ENCODE measurements at regions not wholly inside any gene's neighbourhood (a gene's known extent, or its start where the extent isn't known, plus 50 kb on each side); places are given as distances from the start of the nearest gene placed in this dataset.
A peak's percentile ranks its signal among the peaks of the same experiment; 100 is the strongest.
"Not testable (repeated sequence)": the region's sequence is repeated elsewhere in the genome, so short reads cannot be mapped to it uniquely, and the experiment has no call there.

DNA sequence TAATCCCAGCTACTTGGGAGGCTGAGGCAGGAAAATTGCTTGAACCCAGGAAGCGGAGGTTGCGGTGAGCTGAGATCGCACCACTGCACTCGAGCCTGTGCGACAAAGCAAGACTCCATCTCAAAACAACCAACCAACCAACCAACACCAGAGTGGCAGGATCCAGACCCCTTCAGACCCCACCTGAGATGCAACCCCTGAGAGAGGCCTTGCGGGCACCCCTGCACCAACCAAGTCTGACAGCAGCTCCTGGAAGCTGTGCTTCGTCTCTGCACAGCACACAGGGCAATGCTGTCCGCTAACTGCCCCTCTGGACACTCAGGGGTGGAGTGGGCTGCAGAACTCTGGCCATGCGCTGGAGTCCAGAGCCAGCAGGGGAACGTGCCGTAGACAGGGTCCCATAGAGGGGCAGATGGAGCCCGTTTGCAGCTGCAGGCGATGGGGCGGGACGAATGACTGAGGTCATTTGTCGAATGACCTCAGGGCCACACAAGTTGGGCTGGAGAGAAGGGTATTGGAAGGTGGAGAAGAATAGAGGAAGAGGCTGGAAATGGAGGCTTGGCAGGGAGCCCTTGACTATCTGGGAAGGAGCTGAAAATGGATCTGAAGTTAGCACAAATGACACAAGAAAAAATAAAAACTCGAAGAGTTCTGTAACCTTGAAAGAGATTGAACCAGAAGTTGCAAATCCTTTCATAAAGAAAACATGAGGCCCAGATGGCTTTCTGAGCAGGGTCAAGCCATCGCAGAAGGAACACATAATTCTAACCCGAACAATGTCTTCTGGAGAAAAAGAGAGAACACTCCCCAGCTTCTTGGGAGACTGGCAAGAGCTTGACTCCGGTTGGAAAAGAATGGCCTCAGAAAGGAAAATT lies 199.7 kb downstream of the CTTN start:
- TF ChIP-seq, protein P1, sequence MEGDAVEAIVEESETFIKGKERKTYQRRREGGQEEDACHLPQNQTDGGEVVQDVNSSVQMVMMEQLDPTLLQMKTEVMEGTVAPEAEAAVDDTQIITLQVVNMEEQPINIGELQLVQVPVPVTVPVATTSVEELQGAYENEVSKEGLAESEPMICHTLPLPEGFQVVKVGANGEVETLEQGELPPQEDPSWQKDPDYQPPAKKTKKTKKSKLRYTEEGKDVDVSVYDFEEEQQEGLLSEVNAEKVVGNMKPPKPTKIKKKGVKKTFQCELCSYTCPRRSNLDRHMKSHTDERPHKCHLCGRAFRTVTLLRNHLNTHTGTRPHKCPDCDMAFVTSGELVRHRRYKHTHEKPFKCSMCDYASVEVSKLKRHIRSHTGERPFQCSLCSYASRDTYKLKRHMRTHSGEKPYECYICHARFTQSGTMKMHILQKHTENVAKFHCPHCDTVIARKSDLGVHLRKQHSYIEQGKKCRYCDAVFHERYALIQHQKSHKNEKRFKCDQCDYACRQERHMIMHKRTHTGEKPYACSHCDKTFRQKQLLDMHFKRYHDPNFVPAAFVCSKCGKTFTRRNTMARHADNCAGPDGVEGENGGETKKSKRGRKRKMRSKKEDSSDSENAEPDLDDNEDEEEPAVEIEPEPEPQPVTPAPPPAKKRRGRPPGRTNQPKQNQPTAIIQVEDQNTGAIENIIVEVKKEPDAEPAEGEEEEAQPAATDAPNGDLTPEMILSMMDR (IDR thresholded peaks at IDR 0.05) = no peak
- DNase-seq (peak in 1 of 3 donors; percentile 25), ATAC-seq (no peak)
- H3K4me1 ChIP-seq (ENCODE audit: low read depth) = peaks cover 4% of the 10 kb centered on the region
- no peaks in the 10 kb centered on the region for H3K36me3 ChIP-seq (ENCODE audit: low read depth)
- no peaks in the 10 kb centered on the region for H3K9me3 ChIP-seq
- intact Hi-C loops (cut with DNase I, micrococcal nuclease) = no loop called here
- no peak overlapping the region for H3K4me3 ChIP-seq

DNA sequence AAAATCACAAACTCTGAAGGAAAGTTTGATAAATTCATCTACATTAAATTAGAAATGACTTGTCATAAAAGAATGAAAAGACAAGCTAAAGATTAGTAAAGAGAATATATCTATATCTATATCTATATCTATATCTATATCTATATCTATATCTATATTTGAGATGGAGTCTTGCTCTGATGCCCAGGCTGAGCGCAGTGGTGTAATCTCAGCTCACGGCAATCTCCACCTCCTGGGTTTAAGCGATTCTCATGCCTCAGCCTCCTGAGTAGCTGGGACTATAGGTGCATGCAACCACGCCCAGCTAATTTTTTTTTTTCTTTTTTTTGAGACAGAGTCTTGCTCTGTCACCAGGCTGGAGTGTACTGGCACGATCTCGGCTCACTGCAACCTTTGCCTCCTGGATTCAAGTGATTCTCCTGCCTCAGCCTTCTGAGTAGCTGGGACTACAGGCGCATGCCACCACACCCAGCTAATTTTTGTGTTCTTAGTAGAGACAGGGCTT lies 202.6 kb downstream of the CTTN start:
- DNase-seq (peak in 1 of 3 donors; percentile 7), ATAC-seq (peak; percentile 38)
- H3K36me3 ChIP-seq (ENCODE audit: low read depth); H3K4me3 ChIP-seq; H3K4me1 ChIP-seq (ENCODE audit: low read depth); H3K9me3 ChIP-seq; intact Hi-C loops (cut with DNase I, micrococcal nuclease): not testable (repeated sequence)

DNA sequence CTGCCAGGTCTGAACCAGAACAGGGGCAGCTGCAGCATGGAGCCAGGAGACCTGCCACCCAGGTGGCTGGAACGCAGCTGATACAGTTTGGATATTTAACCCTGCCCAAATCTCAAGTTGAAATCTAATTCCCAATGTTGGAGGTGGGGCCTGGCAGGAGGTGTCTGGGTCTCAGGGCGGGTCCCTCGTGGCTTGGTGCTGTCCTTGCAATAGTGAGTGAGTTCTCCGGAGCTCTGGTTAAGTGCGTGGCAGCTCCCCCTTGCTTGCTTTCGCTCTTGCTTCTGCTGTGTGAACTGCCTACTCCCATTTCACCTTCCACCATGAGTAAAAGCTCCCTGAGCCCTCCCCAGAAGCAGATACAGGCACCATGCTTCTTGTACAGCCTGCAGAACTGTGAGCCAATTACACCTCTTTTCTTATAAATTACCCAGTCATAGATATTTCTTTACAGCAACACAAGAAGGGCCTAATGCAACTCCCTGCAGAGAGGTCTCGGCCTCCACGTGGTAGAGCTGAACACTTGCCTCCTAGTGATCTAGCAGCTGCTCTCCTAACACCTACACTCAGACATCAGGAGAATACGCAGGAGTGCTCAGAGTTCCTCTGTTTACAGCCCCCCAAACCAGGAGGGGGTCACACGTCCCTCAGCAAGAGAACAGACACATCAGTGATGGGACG lies 203.7 kb downstream of the CTTN start:
- no peak for ATAC-seq

DNA sequence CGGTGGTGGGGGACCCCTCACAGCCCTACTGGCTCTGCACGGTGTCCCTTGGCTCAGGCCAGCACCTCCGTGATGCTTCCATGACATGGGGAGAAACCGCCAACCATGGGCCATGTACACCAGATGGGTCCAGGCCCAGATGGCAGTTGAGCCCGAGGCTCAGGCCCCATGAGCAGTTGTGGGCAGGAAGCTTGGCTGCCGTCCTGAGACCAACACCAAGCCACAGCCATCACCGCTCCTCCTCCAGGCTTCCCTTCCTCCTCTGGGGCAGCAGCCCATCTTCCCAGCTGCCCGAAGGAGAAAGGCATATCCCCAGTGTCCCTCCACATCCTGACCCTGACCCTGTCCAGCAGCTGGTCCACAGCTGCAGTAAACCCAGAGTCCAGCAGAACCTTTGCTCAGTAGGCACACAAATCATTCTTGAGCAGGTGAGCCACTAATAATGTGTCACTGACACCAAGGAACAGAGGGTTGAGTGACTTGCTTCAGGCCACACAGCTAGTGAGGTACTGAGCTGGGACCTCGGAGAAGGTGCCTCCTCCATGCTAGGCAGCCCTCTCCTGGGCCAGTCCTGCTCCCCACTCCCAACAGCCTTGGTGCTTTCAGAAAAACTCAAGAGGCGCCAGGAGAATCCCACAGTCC lies 204.9 kb downstream of the CTTN start:
- TF ChIP-seq, protein P1 (IDR thresholded peaks at IDR 0.05) = no peak
- DNase-seq (peak in 1 of 3 donors; percentile 37), ATAC-seq (no peak)
- Histone ChIP-seq H3K4me1 (ENCODE audit: low read depth) (peaks cover 4% of the 10 kb centered on the region), H3K36me3 (ENCODE audit: low read depth) (no peaks in the 10 kb centered on the region), H3K4me3 (no peak overlapping the region), H3K9me3 (no peaks in the 10 kb centered on the region)
- intact Hi-C loops (cut with DNase I, micrococcal nuclease) = no loop called here

More for the DNA sequence above, 203.7 kb downstream of the CTTN start:
- Histone ChIP-seq H3K36me3 (ENCODE audit: low read depth) (no peaks in the 10 kb centered on the region), H3K9me3 (no peaks in the 10 kb centered on the region), H3K4me1 (ENCODE audit: low read depth) (peaks cover 4% of the 10 kb centered on the region), H3K4me3 (no peak overlapping the region)
- peak in 1 of 3 donors; percentile 9 for DNase-seq
- intact Hi-C loops (cut with DNase I, micrococcal nuclease) = no loop called here
- TF ChIP-seq, protein P1 (IDR thresholded peaks at IDR 0.05) = no peak

DNA sequence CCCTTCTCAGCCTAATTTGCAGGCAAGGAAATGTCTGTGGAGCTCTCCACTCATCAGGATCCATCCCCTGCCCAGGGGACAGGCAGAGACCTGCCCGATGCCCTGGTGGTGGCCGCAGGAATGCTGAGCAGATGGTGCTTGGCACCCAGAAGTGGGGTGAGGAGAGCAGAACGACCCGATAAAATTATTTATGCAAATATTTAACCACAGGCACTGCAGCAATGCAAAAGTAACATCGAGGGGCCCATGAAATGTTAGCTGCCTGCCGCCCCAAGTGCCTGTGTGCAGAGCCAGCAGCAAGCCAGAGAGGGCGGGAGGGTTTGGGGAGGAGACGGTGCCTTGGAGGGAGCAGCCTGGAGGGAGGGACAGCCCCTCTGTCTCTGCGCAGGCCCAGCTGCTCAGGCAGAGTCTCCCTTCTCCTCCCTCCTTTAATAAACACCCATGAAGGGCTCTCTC lies 205.5 kb downstream of the CTTN start:
- no peak overlapping the region for H3K4me3 ChIP-seq
- intact Hi-C loops (cut with DNase I, micrococcal nuclease) = no loop called here
- TF ChIP-seq, protein P1 (IDR thresholded peaks at IDR 0.05) = no peak
- peak in 2 of 3 donors; percentile 14 to 23 for DNase-seq
- no peak for ATAC-seq
- H3K36me3 ChIP-seq (ENCODE audit: low read depth) = no peaks in the 10 kb centered on the region
- H3K4me1 ChIP-seq (ENCODE audit: low read depth) = peaks cover 4% of the 10 kb centered on the region
- H3K9me3 ChIP-seq = no peaks in the 10 kb centered on the region

All from mucosa of descending colon (tissue), 3 donors.